CD14-positive monocyte (primary cell): ENCODE measurements at regions not wholly inside any gene's neighbourhood (a gene's known extent, or its start where the extent isn't known, plus 50 kb on each side); places are given as distances from the start of the nearest gene placed in this dataset.

Source experiments
- DNase-seq, 3 donors: peaks; one replicate each; pipeline ENCODE4 v3.0.0-alpha.2; 2011 to 2022
- H2AFZ ChIP-seq: 2 replicates; pipeline ENCODE4 v1.6.0; 2012; ENCODE audit warnings: mild to moderate bottlenecking, low read depth, low read length, inconsistent platforms; ENCODE audit not compliant: insufficient read depth, poor library complexity, severe bottlenecking
- H3K27ac ChIP-seq, 2 donors: 1 replicate in 1 of 2; 2 replicates in 1 of 2; pipeline ENCODE4 v1.5.1; 2012 to 2013; ENCODE audit warnings: low read length in 2 of 2, control low read depth in 1 of 2, inconsistent platforms in 1 of 2, low read depth in 1 of 2, mild to moderate bottlenecking in 1 of 2
- H3K27me3 ChIP-seq, 2 donors: one replicate each; pipeline versions ENCODE4 v1.6.0 to v1.6.1; 2011 to 2013; ENCODE audit warnings: low read length in 2 of 2; ENCODE audit not compliant: control insufficient read depth in 2 of 2, insufficient read depth in 2 of 2
- H3K36me3 ChIP-seq, 2 donors: replicated peaks in 1 of 2; 1 replicate in 1 of 2; 2 replicates in 1 of 2; pipeline versions ENCODE4 v1.5.1 to v1.6.1; 2012 to 2013; ENCODE audit warnings: low read length in 2 of 2, control low read depth in 1 of 2, inconsistent platforms in 1 of 2, mild to moderate bottlenecking in 1 of 2; ENCODE audit not compliant: insufficient read depth in 2 of 2, control insufficient read depth in 1 of 2
- H3K4me1 ChIP-seq, 2 donors: 1 replicate in 1 of 2; 2 replicates in 1 of 2; pipeline versions ENCODE4 v1.5.1 to v1.6.1; 2012 to 2013; ENCODE audit warnings: low read length in 2 of 2, control low read depth in 1 of 2, inconsistent platforms in 1 of 2, mild to moderate bottlenecking in 1 of 2, moderate library complexity in 1 of 2; ENCODE audit not compliant: insufficient read depth in 2 of 2, control insufficient read depth in 1 of 2
- H3K4me2 ChIP-seq: replicated peaks from 2 replicates; pipeline ENCODE3; 2012; ENCODE audit warnings: low read length, moderate library complexity, mild to moderate bottlenecking; ENCODE audit not compliant: poor library complexity, severe bottlenecking; ENCODE audit errors: extremely low read depth
- H3K4me3 ChIP-seq, 3 experiments: fragments of 200-600 bp in 1 of 3; sonication (generic) in 1 of 3; replicated peaks in 1 of 3; 1 replicate in 2 of 3; 2 replicates in 1 of 3; pipeline ENCODE4 v1.5.1; 2011 to 2013; ENCODE audit warnings: low read length in 3 of 3, mild to moderate bottlenecking in 3 of 3, control low read depth in 2 of 3, low read depth in 2 of 3, inconsistent platforms in 1 of 3, moderate library complexity in 1 of 3
- H3K79me2 ChIP-seq: 2 replicates; pipeline ENCODE4 v1.6.0; 2012; ENCODE audit warnings: mild to moderate bottlenecking, control low read depth, inconsistent platforms, low read length, moderate library complexity; ENCODE audit not compliant: insufficient read depth
- H3K9ac ChIP-seq: 2 replicates; pipeline ENCODE4 v1.6.0; 2017; ENCODE audit warnings: low read length, mild to moderate bottlenecking; ENCODE audit not compliant: insufficient read depth, poor library complexity, severe bottlenecking
- H3K9me3 ChIP-seq, 2 donors: replicated peaks in 1 of 2; 1 replicate in 1 of 2; 2 replicates in 1 of 2; pipeline versions ENCODE4 v1.5.1 to v1.6.1; 2012 to 2013; ENCODE audit warnings: low read length in 2 of 2, control low read depth in 1 of 2; ENCODE audit not compliant: control insufficient read depth in 1 of 2, insufficient read depth in 1 of 2
- H4K20me1 ChIP-seq: 2 replicates; pipeline ENCODE4 v1.6.0; 2012; ENCODE audit warnings: mild to moderate bottlenecking, low read length, control low read depth, moderate library complexity; ENCODE audit not compliant: insufficient read depth
- H3K27ac Mint-ChIP-seq, 7 donors: one replicate each; pipeline ENCODE4 v1.8.0; 2020; ENCODE audit warnings: mild to moderate bottlenecking in 7 of 7, mixed read lengths in 7 of 7, moderate library complexity in 6 of 7, inconsistent platforms in 2 of 7
- H3K27me3 Mint-ChIP-seq, 3 donors: one replicate each; pipeline ENCODE4 v1.8.0; 2021 to 2022; ENCODE audit warnings: low read depth in 3 of 3, mild to moderate bottlenecking in 3 of 3, mixed read lengths in 3 of 3, moderate library complexity in 3 of 3, inconsistent platforms in 1 of 3
- H3K36me3 Mint-ChIP-seq, 2 donors: one replicate each; pipeline ENCODE4 v1.8.0; 2020; ENCODE audit warnings: mixed read lengths in 2 of 2, inconsistent platforms in 1 of 2, mild to moderate bottlenecking in 1 of 2
- H3K4me1 Mint-ChIP-seq: one replicate; pipeline ENCODE4 v1.8.0; 2020; ENCODE audit warnings: mild to moderate bottlenecking, mixed read lengths
- H3K4me3 Mint-ChIP-seq, 2 donors: one replicate each; pipeline ENCODE4 v1.8.0; 2020; ENCODE audit warnings: mild to moderate bottlenecking in 2 of 2, mixed read lengths in 2 of 2, moderate library complexity in 1 of 2
- H3K9me3 Mint-ChIP-seq, 7 donors: one replicate each; pipeline ENCODE4 v1.8.0; 2020 to 2022; ENCODE audit warnings: mixed read lengths in 7 of 7, mild to moderate bottlenecking in 6 of 7, moderate library complexity in 6 of 7, inconsistent platforms in 2 of 7
- CTCF ChIP-seq: fragments of 200-600 bp; IDR thresholded peaks from one replicate; pipeline ENCODE4 v1.8.0; 2022; ENCODE audit warnings: antibody characterized with exemption, mild to moderate bottlenecking
- WGBS: methylation state at CpG from one replicate; pipeline ENCODE4 v1.1.5; 2013; ENCODE audit warnings: missing lambda C conversion rate; ENCODE audit not compliant: insufficient coverage; 5-methylcytosine and 5-hydroxymethylcytosine counted together
- intact Hi-C, 2 donors: fragments of 100-400 bp; cut with micrococcal nuclease; formaldehyde crosslinking; loops; one replicate each; pipeline versions ENCODE4 v1.15.0 to v1.15.1; 2023

GRCh38 chr15:26442680-26443079 is 330.2 kb downstream of the GABRB3 start:
- intact Hi-C loops = no loop called here
- DNase-seq = no peak
- Histone ChIP-seq H3K4me1 (no peaks in the 10 kb centered on the region), H3K27ac (no peak overlapping the region), H4K20me1 (no peaks in the 10 kb centered on the region), H3K9me3 (peaks cover 25 to 36% of the 10 kb centered on the region in 2 donors), H3K4me3 (no peak overlapping the region), H3K27me3 (no peaks in the 10 kb centered on the region), H2AFZ (no peak overlapping the region), H3K36me3 (no peaks in the 10 kb centered on the region), H3K4me2 (no peak overlapping the region), H3K79me2 (no peaks in the 10 kb centered on the region), H3K9ac (no peak overlapping the region)
- Mint-ChIP-seq H3K4me1 (no peaks in the 10 kb centered on the region), H3K27me3 (no peaks in the 10 kb centered on the region), H3K36me3 (no peaks in the 10 kb centered on the region), H3K27ac (no peak overlapping the region), H3K4me3 (no peak overlapping the region), H3K9me3 (peaks cover 2 to 25% (median 16%) of the 10 kb centered on the region in 7 donors)
- no peak for TF ChIP-seq CTCF
- WGBS = 92% methylated on average over 5 of the region's 5 CpGs

- intact Hi-C loops = loop anchor here in 1 of 2 donors (10.0 kb wide), 1 partner anchor 55 kb away; no protein-coding TSS in a partner anchor
- H3K4me3 Mint-ChIP-seq = no peak overlapping the region
Observed at GRCh38 chr15:26439681-26440080, 333.2 kb downstream of the GABRB3 start.

More at GRCh38 chr15:26439681-26440080, 333.2 kb downstream of the GABRB3 start:
- DNase-seq = no peak
- H3K27ac Mint-ChIP-seq = no peak overlapping the region
- Histone ChIP-seq H3K4me1 (no peaks in the 10 kb centered on the region), H3K4me3 (no peak overlapping the region), H3K4me2 (no peak overlapping the region), H3K9me3 (peaks cover 42 to 58% of the 10 kb centered on the region in 2 donors), H4K20me1 (no peaks in the 10 kb centered on the region), H3K27me3 (no peaks in the 10 kb centered on the region), H3K27ac (no peak overlapping the region), H3K79me2 (no peaks in the 10 kb centered on the region), H2AFZ (no peak overlapping the region), H3K36me3 (no peaks in the 10 kb centered on the region), H3K9ac (no peak overlapping the region)
- no peaks in the 10 kb centered on the region for H3K36me3 Mint-ChIP-seq
- H3K9me3 Mint-ChIP-seq = peaks cover 2 to 35% (median 26%) of the 10 kb centered on the region in 7 donors
- no peak for TF ChIP-seq CTCF
- H3K27me3 Mint-ChIP-seq = no peaks in the 10 kb centered on the region
- WGBS = 71% methylated on average over 3 of the region's 3 CpGs
- H3K4me1 Mint-ChIP-seq = no peaks in the 10 kb centered on the region
